HG03025 (cell line): ENCODE measurements at regions not wholly inside any gene's neighbourhood (a gene's known extent, or its start where the extent isn't known, plus 50 kb on each side); places are given as distances from the start of the nearest gene placed in this dataset.

Source experiments
- ATAC-seq: cut with Tn5 transposase; IDR thresholded peaks from one replicate; pipeline ENCODE4 v1.9.1; 2021; ENCODE audit warnings: mild to moderate bottlenecking, moderate library complexity; ENCODE audit not compliant: unreplicated experiment, low FRiP score

DNA sequence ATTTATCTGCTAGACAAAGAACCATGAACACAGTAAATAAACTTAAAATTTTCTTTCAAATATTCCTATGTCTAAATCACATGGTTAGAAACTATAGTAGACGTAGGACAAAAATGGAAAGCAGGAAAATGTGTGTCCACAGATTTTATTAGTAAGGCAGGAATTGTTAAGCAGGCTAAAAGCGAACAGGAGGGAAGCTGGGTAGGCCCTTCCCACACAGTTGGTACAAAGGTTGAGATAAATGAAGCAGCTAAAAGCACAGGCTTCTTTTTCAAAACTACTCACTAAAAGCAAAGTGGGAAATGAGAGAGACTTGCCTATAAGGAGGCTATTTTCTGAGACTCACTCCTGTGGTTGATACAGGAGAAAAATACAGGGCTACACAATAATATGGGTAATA is 108.1 kb upstream of the PABPC4L start:
- no peak for ATAC-seq

DNA sequence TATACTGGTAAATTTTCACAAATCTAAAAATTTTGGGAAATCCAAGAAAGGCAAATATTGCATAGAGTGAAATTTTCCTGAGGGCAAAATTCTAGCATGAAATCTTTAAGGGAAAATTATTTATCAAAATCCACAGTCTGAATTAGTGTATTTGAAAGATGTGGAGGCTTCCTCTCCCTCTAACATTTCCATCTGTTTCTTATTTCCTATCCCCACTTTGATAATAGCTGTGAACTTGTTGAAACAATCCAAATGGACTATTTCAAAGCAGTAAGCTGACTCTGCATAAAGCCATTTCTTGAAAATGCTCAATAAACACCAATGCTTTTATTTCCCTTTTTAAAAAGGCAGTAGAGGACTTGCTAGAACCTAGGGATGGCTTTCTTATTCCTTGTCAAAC is 107.3 kb upstream of the PABPC4L start:
- ATAC-seq: no peak

DNA sequence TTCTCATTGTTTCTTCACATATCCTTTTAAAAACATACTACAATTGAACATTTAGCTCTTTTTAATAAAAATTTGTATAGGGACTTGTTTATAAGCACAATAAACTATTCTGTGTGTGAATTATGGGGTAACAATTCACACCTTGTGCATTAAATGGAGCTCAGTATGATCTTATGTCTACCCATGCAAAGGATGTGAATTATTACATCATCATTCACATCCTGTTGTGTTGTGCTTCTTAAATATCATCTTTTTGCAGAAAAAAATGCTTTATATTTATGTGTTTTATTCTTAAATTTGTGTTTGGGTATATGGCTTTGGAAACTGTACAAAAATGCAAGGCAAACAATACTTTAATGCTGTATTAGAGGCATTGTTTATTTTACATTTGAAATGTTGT is 96.7 kb upstream of the PABPC4L start:
- no peak for ATAC-seq

DNA sequence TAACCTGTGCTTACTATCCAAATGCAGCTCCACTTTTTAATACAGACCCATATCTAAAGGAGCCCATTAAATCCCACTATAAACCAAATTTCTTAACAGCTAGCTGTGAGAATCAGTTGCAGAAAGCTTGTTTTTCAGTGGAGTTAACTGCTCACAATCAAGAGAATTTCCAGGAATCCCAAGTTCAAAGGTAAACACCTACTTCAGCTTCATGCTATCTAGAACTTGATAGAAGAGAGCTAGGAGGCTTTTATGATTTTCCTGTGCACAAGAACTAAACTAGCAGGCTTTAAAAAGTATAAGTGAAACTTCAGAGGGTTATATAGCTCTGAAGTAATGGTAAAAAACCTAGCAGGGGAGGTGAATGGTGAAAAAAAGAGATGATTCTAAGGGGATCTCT is 96.2 kb upstream of the PABPC4L start:
- ATAC-seq: no peak

DNA sequence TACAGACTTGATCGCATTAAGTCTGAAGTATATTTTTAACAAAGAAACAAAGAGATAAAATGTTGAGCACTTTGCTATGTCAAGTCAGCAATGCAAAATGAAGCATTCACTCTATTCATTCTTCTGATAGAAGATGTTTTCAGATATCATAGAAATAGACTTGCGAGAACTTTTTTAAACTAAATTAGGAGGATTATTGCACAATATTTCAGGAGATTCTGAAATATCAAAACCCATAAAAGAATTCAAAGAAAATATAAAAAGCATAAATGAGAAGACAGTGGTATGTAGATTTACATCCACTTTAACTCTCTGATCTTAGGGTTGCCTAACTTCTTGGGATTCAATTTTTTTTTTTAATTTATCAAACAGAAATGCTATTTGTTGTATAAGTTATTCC is 81.1 kb upstream of the PABPC4L start:
- no peak for ATAC-seq

DNA sequence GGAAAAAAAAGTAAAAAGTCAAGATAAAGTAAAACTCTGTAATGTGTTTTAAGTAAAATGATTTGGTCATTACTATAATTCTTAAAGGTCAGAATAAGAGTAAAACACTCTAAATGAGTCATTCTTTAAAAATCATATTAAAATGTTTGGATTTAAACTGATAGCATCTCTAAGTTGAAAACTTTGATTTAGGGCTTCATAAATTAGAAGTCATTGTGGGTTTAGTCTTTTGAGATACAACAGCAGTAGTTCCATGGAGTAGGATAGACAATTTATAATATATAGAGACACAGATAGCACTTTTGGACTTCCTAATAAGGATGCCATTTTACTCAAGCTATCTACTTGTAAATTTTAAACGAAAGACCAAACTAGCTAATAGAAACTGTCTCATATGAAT is 77.1 kb upstream of the PABPC4L start:
- ATAC-seq: no peak

DNA sequence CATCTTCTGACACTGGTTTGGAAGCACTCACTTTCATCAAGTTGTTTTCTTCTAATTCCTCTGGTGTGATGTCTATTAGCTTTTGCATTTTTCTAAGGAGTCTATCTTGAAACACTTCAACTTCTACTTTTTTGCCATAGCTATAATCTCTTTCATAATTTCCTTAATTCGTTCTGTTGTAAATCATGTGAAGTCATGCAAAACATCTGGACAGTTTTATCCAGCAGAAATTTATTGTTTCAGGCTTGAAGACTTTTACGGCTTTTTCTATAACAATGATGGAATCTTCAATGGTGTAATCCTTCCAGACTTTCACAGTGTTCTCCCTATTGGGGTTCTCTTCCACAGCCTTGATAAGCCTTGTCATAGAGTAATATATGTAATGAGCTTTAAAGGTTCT is 74.9 kb upstream of the PABPC4L start:
- no peak for ATAC-seq

DNA sequence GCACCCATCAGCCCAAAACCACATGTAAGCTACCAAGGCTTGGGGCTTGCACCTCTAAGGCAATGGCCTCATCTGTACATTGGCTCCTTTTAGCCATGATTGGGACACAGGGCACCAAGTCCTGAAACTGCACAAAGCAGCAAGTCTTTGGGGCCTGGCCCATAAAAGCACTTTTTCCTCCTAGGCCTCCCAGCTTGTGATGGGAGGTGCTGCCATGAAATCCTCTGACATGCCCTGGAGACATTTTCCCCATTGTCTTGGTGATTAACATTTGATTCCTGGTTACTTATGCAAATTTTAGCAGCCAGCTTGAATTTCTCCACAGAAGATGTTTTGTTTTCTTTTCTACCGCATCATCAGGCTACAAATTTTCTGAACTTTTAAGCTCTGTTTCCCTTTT is 58.5 kb upstream of the PABPC4L start:
- ATAC-seq: no peak
